ENCODE measurements at regions not wholly inside any gene's neighbourhood (a gene's known extent, or its start where the extent isn't known, plus 50 kb on each side); places are given as distances from the start of the nearest gene placed in this dataset.

DNA sequence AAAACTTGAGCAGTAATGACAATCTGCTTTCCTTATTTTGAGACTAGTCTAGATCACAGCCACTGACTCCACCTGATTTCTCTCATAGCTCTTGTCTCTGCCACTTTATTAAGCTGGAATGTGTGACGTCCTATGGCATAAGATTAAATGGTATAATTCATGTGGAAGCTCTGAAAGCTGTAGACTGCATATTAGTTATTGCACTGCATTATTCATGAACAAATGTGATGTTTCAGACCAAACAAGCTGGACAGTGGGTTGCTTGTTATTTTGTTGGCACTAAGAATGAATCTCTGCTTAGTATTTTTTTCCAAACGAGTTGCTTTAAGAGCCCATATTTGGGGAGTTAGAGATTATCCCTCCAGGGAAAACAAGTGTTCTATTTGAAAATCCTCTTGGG is 1218.5 kb downstream of the SUCLG1 start:
- no peak for TF ChIP-seq CTCF (IDR thresholded peaks at IDR 0.05)

DNA sequence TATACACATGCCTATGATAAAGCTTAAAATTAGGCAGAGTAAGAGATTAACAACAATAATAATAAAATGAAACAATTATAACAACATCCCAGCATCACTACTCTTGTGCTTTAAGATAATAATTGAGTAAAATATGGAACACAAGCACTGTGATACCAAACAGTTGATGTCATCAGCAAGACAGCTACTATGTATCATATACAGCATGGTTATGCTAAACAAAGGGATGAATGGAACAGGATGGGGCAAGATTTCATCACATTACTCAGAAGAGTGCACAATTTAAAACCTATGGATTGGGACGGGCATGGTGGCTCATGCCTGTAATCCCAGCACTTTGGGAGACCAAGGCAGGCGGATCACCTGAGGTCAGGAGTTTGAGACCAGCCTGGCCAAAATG is 1221.0 kb downstream of the SUCLG1 start:
- H3K9me3 ChIP-seq: no peaks in the 10 kb centered on the region
- no peak overlapping the region for H3K27ac ChIP-seq
- no peak for TF ChIP-seq CTCF (IDR thresholded peaks at IDR 0.05)
- H3K9ac ChIP-seq (ENCODE audit: low read depth in 2 of 2, low read length in 2 of 2): no peak overlapping the region
- H3K27me3 ChIP-seq: no peaks in the 10 kb centered on the region
- no peaks in the 10 kb centered on the region for H3K36me3 ChIP-seq
- H3K4me1 ChIP-seq: no peaks in the 10 kb centered on the region
- no peak for DNase-seq
- intact Hi-C loops (cut with DNase I): no loop called here
- no peak overlapping the region for H3K4me3 ChIP-seq

More for the DNA sequence above, 1218.5 kb downstream of the SUCLG1 start:
- intact Hi-C loops (cut with DNase I): no loop called here
- no peaks in the 10 kb centered on the region for H3K27me3 ChIP-seq
- DNase-seq: no peak
- no peak overlapping the region for H3K27ac ChIP-seq
- H3K9me3 ChIP-seq: no peaks in the 10 kb centered on the region
- H3K4me1 ChIP-seq: no peaks in the 10 kb centered on the region
- no peaks in the 10 kb centered on the region for H3K36me3 ChIP-seq
- no peak overlapping the region for H3K9ac ChIP-seq (ENCODE audit: low read depth in 2 of 2, low read length in 2 of 2)
- no peak overlapping the region for H3K4me3 ChIP-seq

- DNase-seq: no peak
- intact Hi-C loops (cut with DNase I): no loop called here
- Histone ChIP-seq H3K4me1 (no peaks in the 10 kb centered on the region), H3K27ac (no peak overlapping the region), H3K9me3 (no peaks in the 10 kb centered on the region), H3K9ac (ENCODE audit: low read depth in 2 of 2, low read length in 2 of 2) (no peak overlapping the region), H3K4me3 (no peak overlapping the region), H3K36me3 (no peaks in the 10 kb centered on the region), H3K27me3 (no peaks in the 10 kb centered on the region)
- no peak for TF ChIP-seq CTCF (IDR thresholded peaks at IDR 0.05)
Observed at GRCh38 chr2:83234246-83234645, 1224.8 kb downstream of the SUCLG1 start.

GRCh38 chr2:83233781-83234180 is 1225.3 kb downstream of the SUCLG1 start:
- H3K9ac ChIP-seq (ENCODE audit: low read depth in 2 of 2, low read length in 2 of 2): no peak overlapping the region
- H3K27me3 ChIP-seq: no peaks in the 10 kb centered on the region
- no peaks in the 10 kb centered on the region for H3K36me3 ChIP-seq
- no peaks in the 10 kb centered on the region for H3K4me1 ChIP-seq
- TF ChIP-seq CTCF (IDR thresholded peaks at IDR 0.05): no peak
- intact Hi-C loops (cut with DNase I): no loop called here
- DNase-seq: no peak
- no peak overlapping the region for H3K4me3 ChIP-seq
- H3K27ac ChIP-seq: no peak overlapping the region
- no peaks in the 10 kb centered on the region for H3K9me3 ChIP-seq

DNA sequence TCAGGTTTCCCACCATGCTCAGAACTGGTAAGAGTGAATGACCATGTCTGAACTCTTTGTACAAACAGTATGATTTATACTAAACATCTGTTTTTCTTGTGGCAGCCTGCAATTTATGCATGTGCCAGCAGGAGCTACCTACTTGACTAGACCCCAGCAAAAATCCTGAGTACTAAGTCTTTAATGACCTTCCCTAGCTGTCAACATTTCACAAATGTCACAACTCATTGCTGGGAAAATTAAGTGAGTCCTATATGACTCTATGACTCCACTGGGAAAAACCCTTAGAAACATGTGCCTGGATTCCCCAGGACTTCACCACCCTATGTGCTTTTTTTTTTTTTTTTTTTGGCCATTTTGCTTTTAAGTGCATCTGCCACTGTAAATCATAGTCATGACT is 1225.8 kb downstream of the SUCLG1 start:
- DNase-seq: no peak
- H3K4me3 ChIP-seq: no peak overlapping the region
- no peaks in the 10 kb centered on the region for H3K27me3 ChIP-seq
- no peaks in the 10 kb centered on the region for H3K9me3 ChIP-seq
- no peak for TF ChIP-seq CTCF (IDR thresholded peaks at IDR 0.05)
- H3K9ac ChIP-seq (ENCODE audit: low read depth in 2 of 2, low read length in 2 of 2): no peak overlapping the region
- no peak overlapping the region for H3K27ac ChIP-seq
- H3K4me1 ChIP-seq: no peaks in the 10 kb centered on the region
- intact Hi-C loops (cut with DNase I): no loop called here
- no peaks in the 10 kb centered on the region for H3K36me3 ChIP-seq

- no peak for TF ChIP-seq CTCF (IDR thresholded peaks at IDR 0.05)
- H3K27me3 ChIP-seq: no peaks in the 10 kb centered on the region
- H3K4me3 ChIP-seq: no peak overlapping the region
- DNase-seq: no peak
- no peaks in the 10 kb centered on the region for H3K36me3 ChIP-seq
- no peaks in the 10 kb centered on the region for H3K9me3 ChIP-seq
- no peaks in the 10 kb centered on the region for H3K4me1 ChIP-seq
- intact Hi-C loops (cut with DNase I): no loop called here
- no peak overlapping the region for H3K27ac ChIP-seq
- H3K9ac ChIP-seq (ENCODE audit: low read depth in 2 of 2, low read length in 2 of 2): no peak overlapping the region
Observed at GRCh38 chr2:83229443-83229842, 1229.6 kb downstream of the SUCLG1 start.
